Activated T-helper 1 cell treated with anti-CD3 and anti-CD28 coated beads, Interleukin-2, amount 50 U/mL, for 16 hours (primary cell): ENCODE measurements at regions not wholly inside any gene's neighbourhood (a gene's known extent, or its start where the extent isn't known, plus 50 kb on each side); places are given as distances from the start of the nearest gene placed in this dataset.

Experiments used
- DNase-seq, 2 donors: peaks; one replicate each; pipeline ENCODE4 v3.0.0-alpha.2; 2020; ENCODE audit warnings: low read depth in 1 of 2, low spot score in 1 of 2

GRCh38 chr1:239538239-239538988 is 152.0 kb downstream of the CHRM3 start:
- DNase-seq: no peak

GRCh38 chr1:239539051-239539450 is 152.7 kb downstream of the CHRM3 start:
- DNase-seq: no peak

GRCh38 chr1:239539812-239540211 is 153.4 kb downstream of the CHRM3 start:
- DNase-seq: no peak

- DNase-seq: no peak
Observed at GRCh38 chr1:239543873-239544272, 157.5 kb downstream of the CHRM3 start.

GRCh38 chr1:239545466-239545865 is 159.1 kb downstream of the CHRM3 start:
- DNase-seq: no peak

- DNase-seq: no peak
Observed at GRCh38 chr1:239547987-239548386, 161.6 kb downstream of the CHRM3 start.

GRCh38 chr1:239550178-239550577 is 163.8 kb downstream of the CHRM3 start:
- no peak for DNase-seq

- no peak for DNase-seq
Observed at GRCh38 chr1:239555350-239555749, 169.0 kb downstream of the CHRM3 start.

- no peak for DNase-seq
Observed at GRCh38 chr1:239558559-239558958, 172.2 kb downstream of the CHRM3 start.

GRCh38 chr1:239558991-239559390 is 172.6 kb downstream of the CHRM3 start:
- DNase-seq: no peak

GRCh38 chr1:239560921-239561320 is 174.6 kb downstream of the CHRM3 start:
- DNase-seq: no peak

- no peak for DNase-seq
Observed at GRCh38 chr1:239562095-239562494, 175.7 kb downstream of the CHRM3 start.

- DNase-seq: no peak
Observed at GRCh38 chr1:239563681-239564080, 177.3 kb downstream of the CHRM3 start.

GRCh38 chr1:239566074-239566473 is 179.7 kb downstream of the CHRM3 start:
- no peak for DNase-seq

- DNase-seq: no peak
Observed at GRCh38 chr1:239570878-239571277, 184.5 kb downstream of the CHRM3 start.

GRCh38 chr1:239572183-239572582 is 185.8 kb downstream of the CHRM3 start:
- no peak for DNase-seq

- no peak for DNase-seq
Observed at GRCh38 chr1:239574112-239574511, 187.7 kb downstream of the CHRM3 start.

GRCh38 chr1:239575113-239575512 is 188.7 kb downstream of the CHRM3 start:
- DNase-seq: no peak

- DNase-seq: no peak
Observed at GRCh38 chr1:239583536-239583935, 197.2 kb downstream of the CHRM3 start.

- DNase-seq: no peak
Observed at GRCh38 chr1:239586128-239586527, 199.8 kb downstream of the CHRM3 start.

- no peak for DNase-seq
Observed at GRCh38 chr1:239587066-239587465, 200.7 kb downstream of the CHRM3 start.

- DNase-seq: no peak
Observed at GRCh38 chr1:239587574-239588369, 201.4 kb downstream of the CHRM3 start.

- DNase-seq: no peak
Observed at GRCh38 chr1:239590556-239590955, 204.2 kb downstream of the CHRM3 start.
